ENCODE measurements at regions not wholly inside any gene's neighbourhood (a gene's known extent, or its start where the extent isn't known, plus 50 kb on each side); places are given as distances from the start of the nearest gene placed in this dataset.

GRCh38 chr7:124689523-124689922, 76.1 kb downstream of the GPR37 start:
- H3K9ac ChIP-seq (replicated peaks in 1 of 4; ENCODE audit: extremely low read depth in 1 of 4, low read depth in 3 of 4, low read length in 3 of 4): no peak overlapping the region
- H4K91ac ChIP-seq (replicated peaks; ENCODE audit: insufficient read length, low read length): no peak overlapping the region
- no peak overlapping the region for H3K14ac ChIP-seq (ENCODE audit: insufficient read length)
- DNase-seq (ENCODE audit: low read depth in 1 of 2, low spot score in 2 of 2) (no peak), FAIRE-seq (no peak)
- no peak overlapping the region for H3K4me3 ChIP-seq (ENCODE audit: extremely low read depth in 1 of 4, insufficient read depth in 2 of 4, low read depth in 3 of 4, low read length in 4 of 4)
- WGBS, 2 experiments (ENCODE audit: extremely low coverage in 1 of 2, insufficient coverage in 1 of 2, insufficient read length in 1 of 2, insufficient replicate concordance in 2 of 2, low coverage in 1 of 2, low lambda C conversion rate in 2 of 2, missing lambda C conversion rate in 1 of 2): 86% methylated on average over 2 of the region's 2 CpGs; no CpG with 5 or more reads in 1 of the 2 experiments
- H3K9me3 ChIP-seq (ENCODE audit: insufficient read depth in 2 of 2, low read depth in 1 of 2, low read length in 1 of 2): no peaks in the 10 kb centered on the region
- H3K4me1 ChIP-seq (replicated peaks in 1 of 4; ENCODE audit: control insufficient read depth in 3 of 4, insufficient read depth in 4 of 4, low read length in 3 of 4): no peaks in the 10 kb centered on the region
- no peak overlapping the region for H4K8ac ChIP-seq (ENCODE audit: extremely low read depth, insufficient read depth, low read length)
- no peak overlapping the region for H2AFZ ChIP-seq (ENCODE audit: low read length)
- no peaks in the 10 kb centered on the region for H3K36me3 ChIP-seq (ENCODE audit: control insufficient read depth in 2 of 4, insufficient read depth in 4 of 4, low read length in 3 of 4)
- no peak overlapping the region for H3K23ac ChIP-seq (ENCODE audit: insufficient read length)
- ChIA-PET CTCF (ENCODE audit: partially characterized antibody) (interaction anchor here (1.1 kb wide), 1 partner anchor 10 kb away, joined by 3 read pairs; no protein-coding TSS in a partner anchor), POLR2A (ENCODE audit: partially characterized antibody) (no interaction called here)
- TF ChIP-seq JUN (IDR thresholded peaks at IDR 0.05; ENCODE audit: low read depth, low read length): no peak
- TF ChIP-seq KDM1A (IDR thresholded peaks at IDR 0.05; ENCODE audit: borderline replicate concordance, low read length): no peak
- TF ChIP-seq YY1 (IDR thresholded peaks at IDR 0.05; ENCODE audit: low read depth, low read length): no peak
- TF ChIP-seq SP2 (IDR thresholded peaks at IDR 0.05; ENCODE audit: low read length): no peak
- no peak for TF ChIP-seq EP300 (IDR thresholded peaks at IDR 0.05; ENCODE audit: borderline replicate concordance in 1 of 2, low read depth in 2 of 2, low read length in 2 of 2)
- no peak for TF ChIP-seq TAF1 (IDR thresholded peaks at IDR 0.05; ENCODE audit: low read depth, low read length)
- TF ChIP-seq ATF2 (IDR thresholded peaks at IDR 0.05; ENCODE audit: low read length): no peak
- no peak for TF ChIP-seq BACH1 (IDR thresholded peaks at IDR 0.05; ENCODE audit: low read length)
- no peak for TF ChIP-seq NRF1 (IDR thresholded peaks at IDR 0.05; ENCODE audit: low read depth, low read length)
- no peak for TF ChIP-seq TCF12 (IDR thresholded peaks at IDR 0.05; ENCODE audit: low read depth, low read length)
- no peak for TF ChIP-seq SIX5 (IDR thresholded peaks at IDR 0.05; ENCODE audit: low read depth, low read length)
- TF ChIP-seq CEBPB (IDR thresholded peaks at IDR 0.05; ENCODE audit: low read depth, low read length): no peak
- H2BK12ac ChIP-seq (ENCODE audit: low read depth, low read length): no peak overlapping the region
- no peaks in the 10 kb centered on the region for H3K79me2 ChIP-seq (ENCODE audit: control insufficient read depth in 1 of 2, insufficient read depth in 2 of 2, low read length in 2 of 2)
- no peak overlapping the region for H4K5ac ChIP-seq (ENCODE audit: insufficient read length, low read depth, low read length)
- no peak overlapping the region for H2BK5ac ChIP-seq (ENCODE audit: low read depth, low read length)
- no peak overlapping the region for H2BK120ac ChIP-seq (replicated peaks; ENCODE audit: low read depth, low read length)
- no peak overlapping the region for H2BK15ac ChIP-seq (ENCODE audit: low read length)
- H3K27me3 ChIP-seq (replicated peaks in 1 of 4; ENCODE audit: control insufficient read depth in 3 of 4, extremely low read depth in 1 of 4, insufficient read depth in 3 of 4, low read length in 3 of 4): no peaks in the 10 kb centered on the region
- no peak overlapping the region for H3K4me2 ChIP-seq (ENCODE audit: insufficient read depth in 1 of 2, low read depth in 2 of 2, low read length in 2 of 2)
- H3K27ac ChIP-seq (ENCODE audit: low read depth, low read length): no peak overlapping the region
- no peaks in the 10 kb centered on the region; the same call in 1 of the 2 replicates for H3K23me2 ChIP-seq (ENCODE audit: low read depth, low read length)
- no peak overlapping the region for H3K4ac ChIP-seq (replicated peaks; ENCODE audit: insufficient read length, low read depth, low read length)
- no peak overlapping the region for H3K56ac ChIP-seq (replicated peaks; ENCODE audit: insufficient read length, low read depth, low read length)
- no peak overlapping the region for H3K18ac ChIP-seq (ENCODE audit: extremely low read depth, low read length)
- no peaks in the 10 kb centered on the region for H4K20me1 ChIP-seq (replicated peaks in 1 of 2; ENCODE audit: control insufficient read depth in 1 of 2, insufficient read depth in 2 of 2, low read length in 2 of 2)
- no peak overlapping the region for H2BK20ac ChIP-seq (ENCODE audit: low read length)
- no peaks in the 10 kb centered on the region for H3K79me1 ChIP-seq (ENCODE audit: low read depth, low read length)
- no peak overlapping the region for H2AK5ac ChIP-seq (ENCODE audit: low read depth, low read length)
